SK-N-SH (cell line): ENCODE measurements at regions not wholly inside any gene's neighbourhood (a gene's known extent, or its start where the extent isn't known, plus 50 kb on each side); places are given as distances from the start of the nearest gene placed in this dataset.

Experiments
- CTCF ChIA-PET: fragments of 300-600, 350-600 bp; formaldehyde crosslinking; extraction: SDS; loops from one replicate; lab custom pipeline; 2021; lab: Yijun Ruan, JAX
- POLR2A ChIA-PET: fragments of 350-600 bp; sonication (Branson Sonifier 250); formaldehyde crosslinking; extraction: SDS; loops from one replicate; lab custom pipeline; 2020; ENCODE audit warnings: antibody characterized with exemption, inconsistent platforms; lab: Yijun Ruan, JAX
- DNase-seq: peaks from one replicate; pipeline ENCODE4 v3.0.0; 2012
- H2AFZ ChIP-seq: fragments of 200-600 bp; sonication (generic); 2 replicates; pipeline ENCODE4 v1.8.1; 2016; ENCODE audit warnings: antibody characterized with exemption, mild to moderate bottlenecking, low read depth
- H3F3A ChIP-seq: fragments of 200-600 bp; sonication (generic); replicated peaks from 2 replicates; pipeline ENCODE3; 2016; ENCODE audit warnings: antibody characterized with exemption, mild to moderate bottlenecking; ENCODE audit not compliant: insufficient read depth
- H3K27ac ChIP-seq, 2 experiments: fragments of 200-500 bp in 1 of 2; fragments of 200-600 bp in 1 of 2; sonication (Bioruptor generic) in 1 of 2; sonication (generic), shearing (Covaris generic) in 1 of 2; 2 replicates each; pipeline versions ENCODE4 v1.5.1 to v1.6.1; 2014 to 2016; ENCODE audit warnings: low read depth in 2 of 2, inconsistent platforms in 1 of 2, low read length in 1 of 2, mild to moderate bottlenecking in 1 of 2, mixed read lengths in 1 of 2
- H3K27me3 ChIP-seq: fragments of 200-600 bp; sonication (generic), shearing (Covaris generic); 2 replicates; pipeline ENCODE4 v1.6.1; 2016; ENCODE audit warnings: mixed run types; ENCODE audit not compliant: insufficient read depth
- H3K36me3 ChIP-seq, 2 experiments: fragments of 200-500 bp in 1 of 2; fragments of 200-600 bp in 1 of 2; sonication (Bioruptor generic) in 1 of 2; sonication (generic) in 1 of 2; replicated peaks in 1 of 2; 2 replicates each; pipeline versions ENCODE3 to v1.5.1; 2014 to 2016; ENCODE audit warnings: low read length in 1 of 2, mild to moderate bottlenecking in 1 of 2; ENCODE audit not compliant: insufficient read depth in 2 of 2, control insufficient read depth in 1 of 2
- H3K4me1 ChIP-seq, 2 experiments: fragments of 200-500 bp in 1 of 2; fragments of 200-600 bp in 1 of 2; sonication (Bioruptor generic) in 1 of 2; sonication (generic), shearing (Covaris generic) in 1 of 2; 2 replicates each; pipeline versions ENCODE4 v1.5.1 to v1.6.1; 2014 to 2016; ENCODE audit warnings: low read depth in 1 of 2, low read length in 1 of 2, mixed run types in 1 of 2; ENCODE audit not compliant: insufficient read depth in 2 of 2, control insufficient read depth in 1 of 2
- H3K4me2 ChIP-seq: fragments of 200-600 bp; sonication (generic), shearing (Covaris generic); 2 replicates; pipeline ENCODE4 v1.6.1; 2017; ENCODE audit warnings: mixed run types
- H3K4me3 ChIP-seq, 2 experiments: fragments of 200-500 bp in 1 of 2; fragments of 200-600 bp in 1 of 2; sonication (Bioruptor generic) in 1 of 2; sonication (generic), shearing (Covaris generic) in 1 of 2; 2 replicates each; pipeline versions ENCODE4 v1.5.1 to v1.8.1; 2014 to 2016; ENCODE audit warnings: low read depth in 2 of 2, inconsistent platforms in 1 of 2, low read length in 1 of 2, mild to moderate bottlenecking in 1 of 2, mixed read lengths in 1 of 2, moderate library complexity in 1 of 2
- H3K79me2 ChIP-seq: fragments of 200-600 bp; sonication (generic); 2 replicates; pipeline ENCODE4 v1.8.1; 2017; ENCODE audit warnings: mild to moderate bottlenecking; ENCODE audit not compliant: insufficient read depth
- H3K9ac ChIP-seq: fragments of 200-600 bp; sonication (generic); 2 replicates; pipeline ENCODE4 v1.6.1; 2017; ENCODE audit warnings: mixed run types
- H3K9me2 ChIP-seq: fragments of 200-600 bp; sonication (generic); 2 replicates; pipeline ENCODE4 v1.6.1; 2017; ENCODE audit warnings: mixed run types
- H3K9me3 ChIP-seq: fragments of 200-600 bp; sonication (generic); 2 replicates; pipeline ENCODE4 v1.6.1; 2017; ENCODE audit warnings: mixed run types, mild to moderate bottlenecking, moderate library complexity
- H4K20me1 ChIP-seq: fragments of 200-600 bp; sonication (generic); 2 replicates; pipeline ENCODE4 v1.6.1; 2017; ENCODE audit warnings: mild to moderate bottlenecking, mixed run types; ENCODE audit not compliant: insufficient read depth
- EP300 ChIP-seq, 2 experiments: IDR thresholded peaks; 2 replicates each; pipeline versions ENCODE4 v1.4.0 to v1.6.1; 2012; ENCODE audit warnings: borderline replicate concordance in 1 of 2, low read depth in 1 of 2, low read length in 1 of 2
- EZH2phosphoT487 ChIP-seq: fragments of 200-600 bp; sonication (generic); IDR thresholded peaks from 2 replicates; pipeline ENCODE4 v1.6.1; 2017; ENCODE audit warnings: low read depth, mixed run types, mild to moderate bottlenecking, antibody characterized with exemption, moderate library complexity, borderline replicate concordance
- FOXJ3 ChIP-seq: sonication (generic); formaldehyde crosslinking; IDR thresholded peaks from 2 replicates; pipeline ENCODE4 v1.5.1; 2020; ENCODE audit warnings: mild to moderate bottlenecking, missing genetic modification reagents
- FOXM1 ChIP-seq: IDR thresholded peaks from 2 replicates; pipeline ENCODE4 v1.4.0; 2012; ENCODE audit warnings: low read depth, mild to moderate bottlenecking
- GABPA ChIP-seq: IDR thresholded peaks from 2 replicates; pipeline ENCODE4 v1.4.0; 2012; ENCODE audit warnings: low read depth, mild to moderate bottlenecking
- GATA2 ChIP-seq: sonication (generic); formaldehyde crosslinking; IDR thresholded peaks from 2 replicates; pipeline ENCODE4 v1.5.0; 2020; ENCODE audit warnings: mild to moderate bottlenecking, missing genetic modification reagents
- NRF1 ChIP-seq: IDR thresholded peaks from 2 replicates; pipeline ENCODE4 v1.6.1; 2012; ENCODE audit warnings: low read depth, mild to moderate bottlenecking, low read length
- POLR2AphosphoS5 ChIP-seq: IDR thresholded peaks from 2 replicates; pipeline ENCODE4 v1.6.1; 2012; ENCODE audit warnings: low read depth, low read length
- RAD21 ChIP-seq: IDR thresholded peaks from 2 replicates; pipeline ENCODE4 v1.6.1; 2012; ENCODE audit warnings: mild to moderate bottlenecking, low read length
- RCOR1 ChIP-seq: fragments of 150-350 bp; IDR thresholded peaks from 2 replicates; pipeline ENCODE4 v1.6.1; 2017; ENCODE audit warnings: antibody characterized with exemption, low read length
- RFX5 ChIP-seq: IDR thresholded peaks from 2 replicates; pipeline ENCODE4 v1.6.1; 2012; ENCODE audit warnings: mild to moderate bottlenecking, improper control_type of control experiment, low read length
- TAF1 ChIP-seq: IDR thresholded peaks from 2 replicates; pipeline ENCODE4 v1.6.1; 2012; ENCODE audit warnings: low read depth, mild to moderate bottlenecking, low read length, moderate library complexity, borderline replicate concordance
- TCF12 ChIP-seq: IDR thresholded peaks from 2 replicates; pipeline ENCODE4 v1.4.0; 2012
- USF2 ChIP-seq: fragments of 150-350 bp; IDR thresholded peaks from 2 replicates; pipeline ENCODE4 v1.6.1; 2017; ENCODE audit warnings: antibody characterized with exemption, low read length, low read depth, borderline replicate concordance
- YY1 ChIP-seq: IDR thresholded peaks from 2 replicates; pipeline ENCODE4 v1.4.0; 2012; ENCODE audit warnings: low read depth, mild to moderate bottlenecking
- WGBS: methylation state at CpG from one replicate; pipeline ENCODE4 v1.1.6; 2017; ENCODE audit warnings: low lambda C conversion rate; 5-methylcytosine and 5-hydroxymethylcytosine counted together
- TF ChIP-seq, protein P1 (sequence below): IDR thresholded peaks from 2 replicates; pipeline ENCODE4 v1.6.1; 2012; ENCODE audit warnings: mild to moderate bottlenecking, low read depth, low read length, moderate library complexity
- TF ChIP-seq, protein P2 (sequence below): fragments of 200-600 bp; sonication (generic); IDR thresholded peaks from 2 replicates; pipeline ENCODE4 v1.6.1; 2017; ENCODE audit warnings: antibody characterized with exemption, mild to moderate bottlenecking, moderate library complexity

GRCh38 chr10:83140811-83141210 is 998.5 kb upstream of the GHITM start (continued):
- TF ChIP-seq, protein P1, sequence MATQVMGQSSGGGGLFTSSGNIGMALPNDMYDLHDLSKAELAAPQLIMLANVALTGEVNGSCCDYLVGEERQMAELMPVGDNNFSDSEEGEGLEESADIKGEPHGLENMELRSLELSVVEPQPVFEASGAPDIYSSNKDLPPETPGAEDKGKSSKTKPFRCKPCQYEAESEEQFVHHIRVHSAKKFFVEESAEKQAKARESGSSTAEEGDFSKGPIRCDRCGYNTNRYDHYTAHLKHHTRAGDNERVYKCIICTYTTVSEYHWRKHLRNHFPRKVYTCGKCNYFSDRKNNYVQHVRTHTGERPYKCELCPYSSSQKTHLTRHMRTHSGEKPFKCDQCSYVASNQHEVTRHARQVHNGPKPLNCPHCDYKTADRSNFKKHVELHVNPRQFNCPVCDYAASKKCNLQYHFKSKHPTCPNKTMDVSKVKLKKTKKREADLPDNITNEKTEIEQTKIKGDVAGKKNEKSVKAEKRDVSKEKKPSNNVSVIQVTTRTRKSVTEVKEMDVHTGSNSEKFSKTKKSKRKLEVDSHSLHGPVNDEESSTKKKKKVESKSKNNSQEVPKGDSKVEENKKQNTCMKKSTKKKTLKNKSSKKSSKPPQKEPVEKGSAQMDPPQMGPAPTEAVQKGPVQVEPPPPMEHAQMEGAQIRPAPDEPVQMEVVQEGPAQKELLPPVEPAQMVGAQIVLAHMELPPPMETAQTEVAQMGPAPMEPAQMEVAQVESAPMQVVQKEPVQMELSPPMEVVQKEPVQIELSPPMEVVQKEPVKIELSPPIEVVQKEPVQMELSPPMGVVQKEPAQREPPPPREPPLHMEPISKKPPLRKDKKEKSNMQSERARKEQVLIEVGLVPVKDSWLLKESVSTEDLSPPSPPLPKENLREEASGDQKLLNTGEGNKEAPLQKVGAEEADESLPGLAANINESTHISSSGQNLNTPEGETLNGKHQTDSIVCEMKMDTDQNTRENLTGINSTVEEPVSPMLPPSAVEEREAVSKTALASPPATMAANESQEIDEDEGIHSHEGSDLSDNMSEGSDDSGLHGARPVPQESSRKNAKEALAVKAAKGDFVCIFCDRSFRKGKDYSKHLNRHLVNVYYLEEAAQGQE: no peak
- TF ChIP-seq, all 33 proteins: peak for 0

DNA sequence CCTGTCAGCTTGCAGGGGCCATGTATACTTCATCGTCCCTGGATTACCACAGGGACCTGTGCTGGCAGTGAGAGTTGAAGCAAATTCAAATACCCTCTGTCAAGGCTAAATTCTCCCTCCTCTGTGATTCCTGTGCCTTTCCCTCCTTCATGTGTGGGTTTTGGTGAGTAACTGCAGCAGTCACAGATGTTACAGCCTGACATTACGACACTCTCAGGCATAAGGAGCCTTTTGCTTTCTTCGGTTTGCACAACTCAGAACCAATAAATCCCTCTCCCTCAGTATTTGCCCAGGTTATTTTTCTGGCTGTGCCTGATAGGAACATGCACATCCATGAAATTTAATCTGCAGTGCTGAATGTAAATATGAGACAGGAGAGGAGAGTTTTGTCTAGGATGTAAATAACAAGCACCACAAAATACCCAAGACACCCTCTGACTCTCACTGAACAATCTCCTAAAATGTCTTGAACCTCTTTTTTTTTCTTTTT is 997.2 kb upstream of the GHITM start:
- Histone ChIP-seq H3K4me2 (no peak overlapping the region), H3K79me2 (no peaks in the 10 kb centered on the region), H3K9me2 (no peaks in the 10 kb centered on the region), H3K27me3 (no peaks in the 10 kb centered on the region), H3K36me3 (no peaks in the 10 kb centered on the region), H3F3A (no peaks in the 10 kb centered on the region), H3K9me3 (no peaks in the 10 kb centered on the region), H3K4me1 (no peaks in the 10 kb centered on the region), H4K20me1 (no peaks in the 10 kb centered on the region), H3K4me3 (no peak overlapping the region), H2AFZ (no peak overlapping the region), H3K27ac (no peak overlapping the region), H3K9ac (no peak overlapping the region)
- WGBS: 64% methylated on average over 3 of the region's 3 CpGs
- TF ChIP-seq RFX5 (no peak), FOXM1 (no peak), NRF1 (no peak)
- ChIA-PET CTCF (no interaction called here), POLR2A (no interaction called here)
- no peak for DNase-seq

DNA sequence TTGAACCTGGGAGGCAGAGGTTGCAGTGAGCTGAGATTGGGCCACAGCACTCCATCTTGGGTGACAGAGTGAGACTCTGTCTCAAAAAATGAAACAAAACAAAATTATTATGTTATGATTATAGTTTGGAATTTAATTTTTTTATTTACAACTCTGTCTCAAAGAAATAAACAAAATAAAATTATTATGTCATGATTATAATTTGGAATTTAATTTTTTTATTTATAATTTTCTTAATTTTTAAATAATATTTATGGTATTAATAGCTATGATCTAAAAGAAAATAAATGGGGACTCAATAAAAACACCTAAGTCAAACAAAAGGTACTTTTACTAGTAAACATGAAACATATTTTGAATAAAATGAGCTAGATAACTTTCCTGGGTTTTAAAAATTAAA is 994.8 kb upstream of the GHITM start:
- H3K4me3 ChIP-seq: no peak overlapping the region
- ChIA-PET CTCF (no interaction called here), POLR2A (no interaction called here)
- H3K9me3 ChIP-seq: no peaks in the 10 kb centered on the region
- no peaks in the 10 kb centered on the region for H3K36me3 ChIP-seq
- H3F3A ChIP-seq: no peaks in the 10 kb centered on the region
- H3K27me3 ChIP-seq: no peaks in the 10 kb centered on the region
- H3K9me2 ChIP-seq: no peaks in the 10 kb centered on the region
- H3K27ac ChIP-seq: no peak overlapping the region
- no peak for DNase-seq
- no peak overlapping the region for H2AFZ ChIP-seq
- no peak overlapping the region for H3K4me2 ChIP-seq
- H3K4me1 ChIP-seq: no peaks in the 10 kb centered on the region
- no peaks in the 10 kb centered on the region for H4K20me1 ChIP-seq
- H3K79me2 ChIP-seq: no peaks in the 10 kb centered on the region
- no peak overlapping the region for H3K9ac ChIP-seq
- no peak for TF ChIP-seq RAD21
- TF ChIP-seq POLR2AphosphoS5: no peak
- no peak for TF ChIP-seq FOXM1
- no peak for TF ChIP-seq NRF1
- TF ChIP-seq EZH2phosphoT487: no peak
- no peak for TF ChIP-seq FOXJ3 (CRISPR knock-in tag)
- TF ChIP-seq RCOR1: no peak
- no peak for TF ChIP-seq USF2
- no peak for TF ChIP-seq GABPA
- TF ChIP-seq, protein P1: no peak
- no peak for TF ChIP-seq TCF12
- no peak for TF ChIP-seq YY1
- TF ChIP-seq GATA2 (CRISPR knock-in tag): no peak
- TF ChIP-seq, protein P2, sequence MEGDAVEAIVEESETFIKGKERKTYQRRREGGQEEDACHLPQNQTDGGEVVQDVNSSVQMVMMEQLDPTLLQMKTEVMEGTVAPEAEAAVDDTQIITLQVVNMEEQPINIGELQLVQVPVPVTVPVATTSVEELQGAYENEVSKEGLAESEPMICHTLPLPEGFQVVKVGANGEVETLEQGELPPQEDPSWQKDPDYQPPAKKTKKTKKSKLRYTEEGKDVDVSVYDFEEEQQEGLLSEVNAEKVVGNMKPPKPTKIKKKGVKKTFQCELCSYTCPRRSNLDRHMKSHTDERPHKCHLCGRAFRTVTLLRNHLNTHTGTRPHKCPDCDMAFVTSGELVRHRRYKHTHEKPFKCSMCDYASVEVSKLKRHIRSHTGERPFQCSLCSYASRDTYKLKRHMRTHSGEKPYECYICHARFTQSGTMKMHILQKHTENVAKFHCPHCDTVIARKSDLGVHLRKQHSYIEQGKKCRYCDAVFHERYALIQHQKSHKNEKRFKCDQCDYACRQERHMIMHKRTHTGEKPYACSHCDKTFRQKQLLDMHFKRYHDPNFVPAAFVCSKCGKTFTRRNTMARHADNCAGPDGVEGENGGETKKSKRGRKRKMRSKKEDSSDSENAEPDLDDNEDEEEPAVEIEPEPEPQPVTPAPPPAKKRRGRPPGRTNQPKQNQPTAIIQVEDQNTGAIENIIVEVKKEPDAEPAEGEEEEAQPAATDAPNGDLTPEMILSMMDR: no peak
- TF ChIP-seq TAF1: no peak
- TF ChIP-seq EP300 (IDR thresholded peaks at IDR 0.05; ENCODE audit: borderline replicate concordance in 1 of 2, low read depth in 1 of 2, low read length in 1 of 2): no peak
